Daoy (cell line): ENCODE measurements at regions not wholly inside any gene's neighbourhood (a gene's known extent, or its start where the extent isn't known, plus 50 kb on each side); places are given as distances from the start of the nearest gene placed in this dataset.

Experiments
- DNase-seq: peaks from one replicate; pipeline ENCODE4 v3.0.0-alpha.2; 2015; ENCODE audit warnings: low read depth

GRCh38 chr2:23077596-23077995, 307.4 kb upstream of the KLHL29 start:
- no peak for DNase-seq

DNA sequence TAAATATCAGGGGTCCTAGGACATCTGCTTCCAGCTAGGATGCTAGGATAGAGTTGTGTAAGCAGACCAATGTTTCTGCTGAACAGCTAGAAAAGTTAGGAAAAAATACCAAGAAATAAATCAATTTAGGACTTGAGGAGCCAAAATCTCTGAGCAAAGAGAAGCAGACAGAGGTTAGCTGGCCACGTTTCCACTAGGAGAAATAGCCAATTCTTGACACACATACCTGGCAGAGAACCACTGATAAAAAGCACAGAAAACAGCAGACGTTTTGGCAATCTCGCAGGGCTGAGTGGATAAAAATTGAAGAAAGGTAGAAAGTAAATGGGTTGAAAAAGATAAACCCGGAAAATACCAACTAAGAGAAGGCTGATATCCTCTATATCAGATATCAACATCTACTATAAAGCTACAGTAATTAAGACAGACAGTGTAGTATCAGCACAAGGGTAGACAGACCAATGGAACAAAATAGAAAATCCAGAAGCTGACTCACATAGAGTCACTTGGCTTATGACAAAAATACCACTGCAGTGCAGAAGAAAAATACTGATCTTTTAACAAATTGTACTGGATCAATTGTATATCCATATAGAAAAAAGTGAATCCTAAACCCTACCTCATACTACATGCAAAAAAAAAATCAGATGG, 306.1 kb upstream of the KLHL29 start:
- DNase-seq, result no peak

- no peak for DNase-seq
These were observed 301.0 kb upstream of the KLHL29 start for GRCh38 chr2:23083966-23084365.

GRCh38 chr2:23091019-23091418, 294.0 kb upstream of the KLHL29 start:
- no peak for DNase-seq

DNA sequence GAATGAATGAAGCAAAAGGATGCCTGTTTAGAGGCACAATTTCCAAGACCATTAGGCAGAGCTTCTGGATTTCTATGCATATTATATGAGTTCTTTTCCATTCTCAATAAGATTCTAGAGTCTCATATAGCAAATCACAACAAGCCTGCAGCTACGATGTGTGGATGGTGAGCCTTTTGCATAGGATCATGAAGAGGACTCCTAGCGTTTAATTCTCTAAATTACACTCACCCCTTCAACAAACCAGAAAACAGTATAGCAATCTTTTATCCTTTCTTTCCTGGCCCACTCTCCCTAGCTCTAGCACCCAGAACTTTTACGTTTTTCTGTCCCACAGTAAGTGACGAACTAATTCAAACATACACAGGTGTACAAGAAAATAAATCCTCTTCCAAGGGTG, 293.1 kb upstream of the KLHL29 start:
- DNase-seq, result no peak

- DNase-seq, result no peak
These were observed 292.1 kb upstream of the KLHL29 start for GRCh38 chr2:23092831-23093230.

GRCh38 chr2:23093513-23093912, 291.5 kb upstream of the KLHL29 start:
- no peak for DNase-seq

DNA sequence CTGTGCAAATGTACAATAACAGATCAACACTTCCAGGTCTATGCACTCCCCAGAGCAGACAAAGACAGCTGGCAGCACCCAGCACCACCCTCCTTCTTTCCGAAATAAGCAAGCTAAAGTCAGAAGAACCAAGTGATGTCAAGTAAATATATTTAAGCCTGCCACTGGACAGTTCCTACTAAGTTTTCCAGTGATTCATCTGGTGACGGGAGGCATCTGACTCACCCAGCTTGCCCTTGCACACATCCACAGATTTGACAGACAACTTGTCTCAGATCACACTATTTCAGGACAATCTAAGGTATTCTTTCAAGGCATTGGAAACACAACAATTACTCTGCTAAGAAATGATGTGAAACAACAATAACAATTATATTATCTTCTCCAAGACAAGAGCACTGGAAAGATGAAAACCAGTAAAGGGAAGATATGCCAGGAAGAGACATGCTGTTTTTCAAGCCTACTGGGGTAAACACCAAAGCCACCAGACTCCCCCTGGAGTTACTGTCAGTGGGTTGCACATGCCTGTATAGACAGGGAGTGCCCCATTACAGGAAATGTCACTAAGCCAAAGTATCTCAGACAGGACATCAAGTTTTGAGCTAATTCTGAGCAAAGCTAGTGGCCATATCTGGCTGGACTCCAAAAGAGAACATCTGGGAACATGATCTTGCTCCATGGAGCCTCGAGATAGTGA, 287.9 kb upstream of the KLHL29 start:
- DNase-seq, result no peak

- no peak for DNase-seq
These were observed 284.6 kb upstream of the KLHL29 start for GRCh38 chr2:23100406-23100805.

GRCh38 chr2:23106242-23106785, 278.7 kb upstream of the KLHL29 start:
- no peak for DNase-seq

GRCh38 chr2:23107327-23107941, 277.5 kb upstream of the KLHL29 start:
- DNase-seq, result no peak

DNA sequence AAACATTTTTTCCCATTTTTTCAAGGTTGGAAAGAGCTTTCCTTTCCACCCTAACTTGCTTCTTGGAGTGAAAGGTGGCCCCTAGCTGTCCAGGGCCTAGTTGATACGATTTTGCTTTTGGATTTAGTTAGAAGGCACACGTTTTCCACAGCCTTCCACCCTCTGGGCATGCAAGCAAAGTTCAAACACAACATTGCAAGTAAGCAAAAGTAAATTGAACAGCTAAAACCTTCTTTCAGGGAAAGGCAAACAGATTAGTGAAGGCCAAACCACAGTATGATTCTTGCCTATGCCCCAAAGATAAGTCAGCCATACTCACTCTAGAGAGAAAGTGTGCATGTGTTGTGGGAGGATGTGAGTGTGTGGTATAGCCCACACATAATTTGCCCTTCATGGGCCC, 273.7 kb upstream of the KLHL29 start:
- no peak for DNase-seq

DNA sequence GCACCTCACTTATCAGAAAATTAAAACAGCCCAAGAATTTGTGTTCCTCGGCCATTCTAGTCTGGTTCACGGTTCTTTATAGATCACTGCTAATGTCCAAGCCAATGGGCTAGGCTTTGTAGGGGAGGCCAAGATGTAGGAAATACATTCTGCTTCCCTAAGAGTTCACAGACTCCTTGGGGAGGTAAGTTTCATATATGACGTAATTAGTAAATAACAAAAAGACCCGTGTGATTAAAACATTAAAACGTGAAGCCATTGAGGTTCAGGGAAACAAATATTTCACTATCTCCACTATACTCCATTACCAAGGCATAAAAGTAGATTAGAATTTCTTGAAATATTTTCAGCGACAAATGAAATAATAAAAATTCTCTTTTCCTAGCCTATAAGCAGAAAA, 272.5 kb upstream of the KLHL29 start:
- no peak for DNase-seq

GRCh38 chr2:23114299-23114698, 270.7 kb upstream of the KLHL29 start:
- DNase-seq, result no peak

DNA sequence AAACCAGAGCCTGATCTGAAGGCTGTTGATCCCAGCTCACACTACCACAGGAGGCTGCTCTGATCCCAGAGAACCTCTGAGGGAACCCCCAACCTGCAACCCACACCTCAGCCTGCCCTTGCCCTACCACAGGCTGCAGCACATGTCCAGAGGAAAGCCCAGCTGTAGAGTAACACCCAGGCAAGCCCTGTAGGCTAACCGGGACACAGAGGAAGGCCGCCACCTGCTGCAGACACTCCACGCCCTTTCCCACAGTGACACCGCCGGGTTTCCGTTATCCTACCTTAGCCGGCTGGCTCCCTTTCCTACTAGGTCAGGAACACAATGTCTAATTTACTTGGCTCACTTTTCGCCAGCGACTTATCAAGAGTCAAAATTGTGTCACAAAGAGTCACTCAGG, 266.7 kb upstream of the KLHL29 start:
- no peak for DNase-seq

GRCh38 chr2:23118894-23119293, 266.1 kb upstream of the KLHL29 start:
- no peak for DNase-seq

DNA sequence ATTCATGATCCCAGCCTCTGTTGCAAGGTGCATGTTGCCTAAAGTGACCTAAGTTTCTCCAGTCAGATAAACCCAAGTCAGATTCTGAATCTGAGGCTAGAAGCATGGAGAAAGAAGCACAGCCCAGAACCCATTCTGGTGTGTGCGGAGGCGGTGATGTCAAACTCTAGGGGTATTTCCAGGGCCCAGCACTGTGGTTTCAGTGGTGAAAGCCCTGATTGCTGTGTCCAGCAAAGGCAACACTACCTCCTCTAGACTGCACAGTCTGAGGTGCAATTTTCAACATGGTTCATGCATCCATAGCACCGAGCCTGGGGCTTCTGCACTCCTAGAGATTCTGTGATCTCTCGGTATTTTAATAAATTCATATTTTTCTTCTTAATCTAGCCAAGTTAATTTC, 264.8 kb upstream of the KLHL29 start:
- no peak for DNase-seq

DNA sequence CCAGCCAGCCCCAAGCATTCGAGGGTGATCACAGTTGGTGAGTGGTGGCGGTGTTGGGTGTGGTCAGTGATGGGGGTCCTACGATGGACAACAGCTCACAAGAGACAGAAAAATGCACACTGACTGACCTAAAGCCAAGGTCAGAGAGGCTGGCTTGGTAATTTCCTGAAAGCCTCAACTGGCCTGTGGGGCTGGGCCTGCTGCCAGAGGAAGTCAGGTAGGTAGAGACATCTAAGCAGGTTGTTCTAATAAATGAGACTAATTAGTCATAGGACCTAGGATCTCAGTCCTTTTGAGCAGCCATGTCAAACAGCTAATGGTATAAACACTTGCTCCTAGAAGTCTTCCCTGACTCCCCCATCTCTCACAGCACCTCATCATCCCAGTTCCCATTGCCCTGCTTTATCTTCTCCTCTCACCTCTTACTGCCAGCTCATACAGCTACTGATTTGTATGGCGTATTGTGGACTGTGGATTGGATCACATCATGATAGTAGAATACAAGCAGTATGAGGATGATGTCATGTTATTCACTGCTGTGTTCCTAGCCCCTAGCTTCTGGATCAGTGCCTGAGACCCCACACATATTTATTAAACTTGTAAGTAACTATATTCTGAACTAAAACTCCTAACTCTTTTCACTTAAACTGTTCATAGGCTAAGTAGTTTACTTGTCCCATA, 262.9 kb upstream of the KLHL29 start:
- no peak for DNase-seq

DNA sequence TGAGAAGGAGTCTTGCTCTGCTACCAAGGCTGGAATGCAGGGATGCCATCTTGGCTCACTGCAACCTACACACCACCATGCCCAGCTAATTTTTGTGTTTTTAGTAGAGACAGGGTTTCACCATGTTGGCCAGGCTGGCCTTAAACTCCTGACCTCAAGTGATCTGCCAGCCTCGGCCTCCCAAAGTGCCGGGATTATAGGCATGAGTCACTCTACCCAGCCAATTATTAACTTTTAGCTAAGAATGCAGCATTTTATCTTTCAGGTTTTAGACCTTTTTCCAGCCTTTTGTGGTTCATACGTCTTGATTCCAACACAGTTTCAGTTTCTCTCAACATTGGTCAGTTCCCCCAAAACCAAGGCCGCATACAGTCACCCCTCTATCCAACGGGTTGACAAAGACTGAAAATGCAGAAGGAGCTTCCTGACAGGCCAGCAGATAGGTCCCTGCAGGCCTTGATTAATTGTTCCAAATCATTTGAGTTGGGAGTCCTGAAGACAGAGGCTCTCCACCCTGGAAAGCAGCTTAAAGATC, 262.2 kb upstream of the KLHL29 start:
- no peak for DNase-seq

- no peak for DNase-seq
These were observed 261.3 kb upstream of the KLHL29 start for GRCh38 chr2:23123686-23124085.

DNA sequence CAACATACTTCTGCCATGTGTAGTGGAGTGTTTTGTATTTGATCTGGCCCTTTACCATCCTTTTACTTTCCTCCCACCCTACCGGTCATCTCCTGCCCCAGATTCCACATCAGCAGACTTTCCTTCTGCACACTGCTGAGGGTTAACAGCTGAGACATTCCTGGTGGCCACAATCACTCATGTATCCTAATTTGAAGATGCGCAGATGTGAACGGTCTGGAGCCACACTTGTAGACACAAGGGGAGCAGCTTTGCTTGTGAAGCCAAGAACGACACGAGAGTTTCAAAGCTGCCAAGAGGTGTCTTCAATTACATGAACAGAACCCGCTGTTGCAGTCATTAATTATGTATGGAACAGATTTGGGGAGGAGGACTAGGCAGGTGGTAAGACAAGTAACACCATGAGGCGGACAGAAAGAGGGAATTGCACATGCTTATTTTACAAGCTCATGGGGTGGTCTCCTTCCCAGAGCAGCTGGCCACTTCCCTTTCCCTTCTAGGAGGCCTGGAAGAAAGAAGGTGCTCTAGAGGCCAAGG, 260.7 kb upstream of the KLHL29 start:
- DNase-seq, result no peak

- DNase-seq, result no peak
These were observed 257.5 kb upstream of the KLHL29 start for GRCh38 chr2:23127465-23127864.
